NCI-H1436 treated with DMSO at 0.1 percent for 48 hours (cell line): ENCODE measurements at regions not wholly inside any gene's neighbourhood (a gene's known extent, or its start where the extent isn't known, plus 50 kb on each side); places are given as distances from the start of the nearest gene placed in this dataset.
"Not testable (repeated sequence)": the region's sequence is repeated elsewhere in the genome, so short reads cannot be mapped to it uniquely, and the experiment has no call there.

Experiments
- DNase-seq: peaks from one replicate; lab custom pipeline; 2025; lab: John Stamatoyannopoulos, UW

DNA sequence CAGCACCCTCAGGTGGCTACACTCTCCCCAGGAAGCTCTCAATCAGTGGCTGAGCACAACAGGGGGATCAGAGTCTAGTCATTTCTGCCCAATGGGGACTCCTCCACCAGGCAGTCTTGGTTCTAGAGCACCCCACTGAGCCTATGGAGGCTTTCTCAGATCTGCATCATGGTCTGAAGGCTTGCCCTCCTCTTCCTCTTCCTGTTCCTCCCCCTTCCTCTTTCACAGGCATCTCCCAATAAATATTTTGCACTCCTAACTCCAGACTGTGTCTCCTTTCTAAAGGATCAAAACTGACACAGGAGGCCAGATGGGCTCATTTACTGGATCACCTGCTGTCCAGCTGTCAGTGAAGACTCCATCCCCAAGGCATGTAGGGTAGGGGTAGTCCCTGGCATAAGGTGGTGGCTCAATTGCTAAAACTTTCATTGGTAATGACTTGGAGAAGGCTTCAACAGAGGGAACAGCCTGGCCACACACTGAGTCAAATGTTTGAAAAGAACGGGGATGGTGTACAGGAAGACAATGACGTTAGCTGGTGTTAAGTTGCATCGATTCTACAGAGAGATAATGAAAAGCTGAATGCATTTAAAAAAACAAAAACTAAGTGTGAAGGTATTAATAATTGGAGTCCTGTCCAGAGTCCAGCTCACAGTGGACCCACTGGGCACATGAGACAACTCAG is 84.2 kb upstream of the SLC2A1 start:
- DNase-seq = no peak

GRCh38 chr1:43042127-43042526 is 83.5 kb upstream of the SLC2A1 start:
- DNase-seq = no peak

GRCh38 chr1:43041591-43041990 is 82.9 kb upstream of the SLC2A1 start:
- DNase-seq = no peak

DNA sequence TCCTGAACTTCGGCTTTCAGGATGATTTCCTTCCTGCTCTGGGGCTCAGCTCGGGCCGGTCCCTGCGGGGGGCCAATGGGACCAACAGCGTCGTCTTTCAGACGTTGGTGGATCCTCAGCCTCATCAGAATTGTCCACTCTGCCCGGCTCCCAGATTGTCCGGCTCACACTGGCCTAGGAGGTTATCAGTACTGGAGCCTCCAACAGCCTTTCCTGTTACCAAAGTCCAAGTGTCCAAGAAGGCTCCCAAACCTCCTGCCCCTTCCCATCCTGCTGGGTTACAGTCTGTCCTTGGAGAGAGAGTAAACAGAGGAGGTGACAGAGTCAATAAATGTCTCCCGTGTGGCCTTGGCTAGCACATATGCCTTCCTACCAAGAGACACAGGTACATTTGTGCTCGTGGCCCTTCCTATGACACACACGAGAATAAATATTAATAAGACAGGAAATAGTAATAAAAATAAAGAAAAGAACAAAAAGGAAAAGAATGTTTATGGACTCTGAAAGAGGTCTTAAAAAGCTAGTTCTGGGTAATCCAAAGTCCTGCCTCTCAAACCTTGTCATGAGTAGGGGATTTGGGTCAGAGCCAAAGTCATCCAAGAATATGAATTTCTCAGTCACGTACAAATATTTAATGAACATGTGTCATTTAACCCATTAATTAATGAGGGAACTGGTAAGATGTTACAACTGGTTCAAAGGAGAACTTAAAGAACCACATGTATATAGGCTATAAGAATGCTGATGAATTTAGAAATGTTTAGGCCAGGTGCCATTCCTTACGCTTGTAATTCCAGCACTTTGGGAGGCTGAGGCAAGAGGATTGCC is 80.8 kb upstream of the SLC2A1 start:
- DNase-seq = no peak

GRCh38 chr1:43038232-43038935 is 79.7 kb upstream of the SLC2A1 start:
- no peak for DNase-seq

GRCh38 chr1:43037466-43037865 is 78.8 kb upstream of the SLC2A1 start:
- DNase-seq = no peak

DNA sequence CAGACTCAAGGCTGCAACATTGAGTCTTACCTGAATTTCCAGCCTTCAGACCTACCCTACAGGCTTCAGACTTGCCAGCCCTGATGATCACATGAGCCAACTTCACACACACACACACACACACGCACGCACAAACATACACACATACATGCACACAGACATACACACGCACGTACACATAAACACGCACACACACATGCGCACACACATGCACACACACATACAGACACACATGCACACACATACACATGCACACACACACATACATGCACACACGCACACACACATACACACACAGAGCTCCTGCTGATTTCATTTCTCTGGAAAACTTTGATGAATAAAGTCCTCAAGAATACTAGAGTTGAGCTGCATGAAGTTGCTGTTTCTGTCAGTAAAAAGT is 78.3 kb upstream of the SLC2A1 start:
- DNase-seq = no peak

- no peak for DNase-seq
Observed at GRCh38 chr1:43035821-43036741, 77.4 kb upstream of the SLC2A1 start.

DNA sequence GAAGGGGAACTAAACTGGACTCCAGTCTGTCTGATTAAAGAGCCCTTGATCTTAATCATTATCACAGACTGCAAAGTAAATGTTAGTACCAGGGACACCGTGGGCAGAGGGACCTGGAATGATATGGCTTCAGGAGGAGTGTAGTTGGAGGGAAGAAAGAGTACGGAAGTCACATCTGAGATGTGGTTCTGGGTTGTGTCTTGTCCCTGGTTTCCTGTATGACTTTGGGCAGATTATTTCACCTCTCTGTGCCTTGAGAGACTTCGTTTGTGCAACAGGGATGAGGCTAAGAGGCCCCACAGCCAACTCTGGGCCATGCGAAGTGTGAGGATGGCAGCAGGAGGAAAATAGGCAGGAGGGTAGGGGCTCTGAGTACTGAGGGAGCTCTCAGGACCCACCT is 76.1 kb upstream of the SLC2A1 start:
- DNase-seq = no peak

GRCh38 chr1:43034195-43034658 is 75.6 kb upstream of the SLC2A1 start:
- no peak for DNase-seq

GRCh38 chr1:43031316-43032203 is 72.9 kb upstream of the SLC2A1 start:
- DNase-seq = no peak

DNA sequence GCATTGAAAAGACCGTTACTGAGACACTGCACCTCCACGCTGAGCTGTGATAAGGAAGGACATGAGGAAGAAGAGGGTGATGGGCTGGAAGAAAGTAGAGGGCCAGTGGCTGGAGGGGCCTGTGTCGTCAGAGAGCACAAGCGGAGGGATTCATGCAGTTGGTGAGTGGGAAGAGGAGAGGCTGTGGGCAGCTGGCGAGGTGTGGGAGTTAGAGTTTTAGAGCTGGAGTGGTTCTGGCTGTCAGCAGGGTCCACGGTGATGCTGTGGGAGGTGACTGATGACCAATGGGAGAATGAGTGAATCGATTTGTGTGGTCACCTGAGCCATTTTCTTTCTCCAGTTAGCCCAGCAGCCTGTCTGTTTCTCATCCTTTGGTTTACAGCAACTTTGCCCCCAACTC is 66.2 kb upstream of the SLC2A1 start:
- DNase-seq = no peak

DNA sequence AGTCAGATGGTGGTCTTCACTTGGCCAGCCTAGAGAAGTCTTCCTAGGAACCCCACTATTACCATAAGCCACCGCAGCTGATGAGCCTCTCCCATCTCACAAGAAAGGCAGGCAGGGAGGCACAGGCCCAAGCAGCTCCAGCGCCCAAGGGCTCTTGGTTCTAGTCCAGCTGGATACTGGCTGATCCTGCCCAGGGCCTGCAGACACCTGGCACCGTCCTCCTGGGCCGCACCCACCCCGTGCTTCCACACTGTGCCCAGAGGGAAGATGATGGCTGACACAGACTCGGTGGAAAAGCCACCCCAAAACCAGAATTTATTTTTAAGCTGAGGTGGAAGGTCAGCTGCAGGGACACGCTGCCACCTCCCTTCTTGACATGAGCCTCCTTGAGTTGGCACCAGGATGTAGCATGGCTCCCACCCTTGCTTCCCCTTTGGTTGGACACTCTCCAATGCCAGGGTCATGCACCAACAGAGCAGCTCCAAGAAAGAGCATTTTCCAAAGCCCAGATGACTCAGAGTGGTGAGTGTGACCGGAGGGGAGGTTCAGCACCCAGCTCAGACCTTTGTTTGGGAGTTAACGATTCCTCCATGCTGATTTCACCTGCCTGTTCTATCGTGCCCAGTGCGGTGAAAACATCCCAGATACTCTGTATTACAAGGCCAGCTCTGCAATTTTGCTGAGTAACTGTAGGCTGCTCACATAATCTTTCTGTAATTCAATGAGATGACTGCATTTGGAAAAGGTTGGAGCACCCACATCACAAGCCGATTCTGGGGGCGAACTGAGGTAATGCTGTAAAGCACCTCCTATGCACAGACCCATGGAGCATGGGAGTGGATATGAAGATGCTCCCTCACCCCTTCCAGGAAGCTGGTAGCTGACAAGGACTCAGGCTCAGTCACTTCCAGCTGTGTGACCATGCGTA is 63.1 kb upstream of the SLC2A1 start:
- DNase-seq = no peak

- no peak for DNase-seq
Observed at GRCh38 chr1:43019226-43019625, 60.6 kb upstream of the SLC2A1 start.

DNA sequence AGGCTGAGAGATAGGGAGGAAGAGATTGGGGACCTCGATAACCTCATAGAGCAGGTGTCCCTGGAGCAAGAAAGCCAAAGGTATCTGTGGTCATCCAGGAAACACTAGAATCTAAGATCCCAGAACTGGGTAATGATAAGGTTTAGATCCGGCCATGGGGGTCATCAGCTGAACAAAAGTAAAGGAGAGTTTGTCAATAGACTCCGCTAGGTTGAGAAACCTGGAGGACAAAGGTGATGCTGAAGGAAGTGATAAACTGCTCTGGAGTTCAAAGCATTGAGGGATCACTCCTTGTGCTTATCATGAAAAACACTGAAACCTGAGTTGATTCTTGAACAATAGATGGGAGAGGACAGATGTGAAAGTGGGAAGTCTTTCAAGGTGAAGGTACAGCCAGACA is 59.5 kb upstream of the SLC2A1 start:
- no peak for DNase-seq

DNA sequence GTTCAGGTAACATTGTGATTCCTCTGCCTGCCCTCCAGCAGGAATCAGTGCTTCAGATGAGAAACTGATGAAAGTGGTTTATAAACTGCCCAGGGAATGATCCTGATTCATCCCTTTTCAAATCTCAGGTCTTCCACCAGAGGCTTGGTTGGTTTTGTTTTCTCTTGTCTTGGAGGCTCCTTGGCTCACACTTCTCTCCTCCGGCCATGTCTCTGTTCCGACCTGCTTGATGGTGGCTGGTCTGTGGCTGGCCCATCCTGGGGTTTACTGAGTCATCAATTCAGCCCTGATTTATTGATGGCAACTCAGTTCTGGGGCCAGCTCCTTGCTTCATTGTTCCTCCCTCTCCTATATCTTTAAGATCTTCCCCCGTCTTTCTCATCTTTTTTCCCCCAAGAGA is 56.6 kb upstream of the SLC2A1 start:
- no peak for DNase-seq

- not testable (repeated sequence) for DNase-seq
Observed at GRCh38 chr1:43014579-43014978, 55.9 kb upstream of the SLC2A1 start.

GRCh38 chr1:43011020-43011419 is 52.4 kb upstream of the SLC2A1 start:
- no peak for DNase-seq

DNA sequence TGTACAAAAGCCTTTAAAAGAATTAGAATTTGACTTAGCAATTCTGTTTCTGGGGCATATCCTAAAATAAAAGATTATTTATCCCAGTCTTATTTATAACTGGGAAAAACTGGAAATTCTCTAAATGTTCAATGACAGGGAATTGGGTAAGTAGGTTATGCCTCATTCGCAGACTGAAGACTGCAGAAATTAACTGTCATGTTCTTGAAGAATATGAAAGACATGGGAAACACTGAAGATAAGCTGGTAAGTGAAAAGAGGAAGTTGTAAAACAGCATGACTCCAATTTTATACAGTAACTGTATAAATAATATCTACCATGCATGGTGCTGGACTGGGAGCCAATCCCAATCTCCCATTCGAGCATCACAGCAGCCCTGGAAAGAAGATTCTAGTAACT is 50.6 kb upstream of the SLC2A1 start:
- no peak for DNase-seq
